Left cardiac atrium (tissue), 4 donors: ENCODE measurements at regions not wholly inside any gene's neighbourhood (a gene's known extent, or its start where the extent isn't known, plus 50 kb on each side); places are given as distances from the start of the nearest gene placed in this dataset.

Source experiments
- ATAC-seq, 2 donors: fragments of 200-7000 bp; cut with Tn5 transposase; one replicate each; pipeline ENCODE4 v1.9.1; 2020; ENCODE audit warnings: mild to moderate bottlenecking in 2 of 2, moderate library complexity in 2 of 2
- DNase-seq: peaks from one replicate; pipeline ENCODE4 v3.0.0-alpha.2; 2020
- intact Hi-C, 2 donors: fragments of 100-400 bp; cut with DNase I; formaldehyde crosslinking; loops; one replicate each; pipeline versions ENCODE4 v1.14.1 to v1.15.1; 2022 to 2023
- donor health status: DM: no; HTN: yes; CAD: no.
- donor health status: DM: no; HTN: yes; CAD: no; lungs with severe emphysema.
- donor health status: DM: yes; HTN: yes; CAD: no.
- donor health status: Dilated cardiomyopathy.

- DNase-seq (no peak), ATAC-seq (no peak)
- intact Hi-C loops: no loop called here
Measured at GRCh38 chr12:60349232-60349978, 753.6 kb downstream of the SLC16A7 start.

- DNase-seq (no peak), ATAC-seq (no peak)
- intact Hi-C loops: no loop called here
Measured at GRCh38 chr12:60387356-60387755, 791.5 kb downstream of the SLC16A7 start.

- intact Hi-C loops: no loop called here
- DNase-seq (no peak), ATAC-seq (no peak)
Measured at GRCh38 chr12:60391051-60391450, 795.2 kb downstream of the SLC16A7 start.

- no peak for ATAC-seq
- intact Hi-C loops: no loop called here
- no peak for DNase-seq
Measured at GRCh38 chr12:60391791-60392190, 796.0 kb downstream of the SLC16A7 start.

GRCh38 chr12:60393093-60393492 lies 797.3 kb downstream of the SLC16A7 start:
- ATAC-seq: no peak
- intact Hi-C loops: no loop called here
- DNase-seq: no peak

GRCh38 chr12:60394665-60395064 lies 798.8 kb downstream of the SLC16A7 start:
- ATAC-seq (no peak), DNase-seq (no peak)
- intact Hi-C loops: no loop called here

GRCh38 chr12:60398547-60398946 lies 802.7 kb downstream of the SLC16A7 start:
- intact Hi-C loops: no loop called here
- no peak for DNase-seq
- no peak for ATAC-seq

GRCh38 chr12:60399064-60399463 lies 803.2 kb downstream of the SLC16A7 start:
- DNase-seq (no peak), ATAC-seq (no peak)
- intact Hi-C loops: no loop called here

GRCh38 chr12:60402996-60403395 lies 807.2 kb downstream of the SLC16A7 start:
- ATAC-seq: no peak
- no peak for DNase-seq
- intact Hi-C loops: no loop called here

GRCh38 chr12:60415351-60415750 lies 819.5 kb downstream of the SLC16A7 start:
- intact Hi-C loops: no loop called here
- ATAC-seq (no peak), DNase-seq (no peak)

GRCh38 chr12:60419986-60420385 lies 824.2 kb downstream of the SLC16A7 start:
- ATAC-seq: no peak
- no peak for DNase-seq
- intact Hi-C loops: no loop called here

- intact Hi-C loops: no loop called here
- ATAC-seq: no peak
- no peak for DNase-seq
Measured at GRCh38 chr12:60421741-60422140, 825.9 kb downstream of the SLC16A7 start.

GRCh38 chr12:60437297-60437696 lies 841.5 kb downstream of the SLC16A7 start:
- no peak for ATAC-seq
- no peak for DNase-seq
- intact Hi-C loops: no loop called here

GRCh38 chr12:60441577-60441976 lies 845.7 kb downstream of the SLC16A7 start:
- DNase-seq: no peak
- no peak for ATAC-seq
- intact Hi-C loops: no loop called here

- intact Hi-C loops: no loop called here
- ATAC-seq: no peak
- DNase-seq: no peak
Measured at GRCh38 chr12:60451457-60451856, 855.6 kb downstream of the SLC16A7 start.

GRCh38 chr12:60465060-60465459 lies 869.2 kb downstream of the SLC16A7 start:
- ATAC-seq (no peak), DNase-seq (no peak)
- intact Hi-C loops: no loop called here

GRCh38 chr12:60468546-60468945 lies 872.7 kb downstream of the SLC16A7 start:
- intact Hi-C loops: no loop called here
- DNase-seq: no peak
- ATAC-seq: no peak

GRCh38 chr12:60475825-60476224 lies 880.0 kb downstream of the SLC16A7 start:
- DNase-seq (no peak), ATAC-seq (no peak)
- intact Hi-C loops: no loop called here

- ATAC-seq (no peak), DNase-seq (no peak)
- intact Hi-C loops: no loop called here
Measured at GRCh38 chr12:60487284-60487683, 891.5 kb downstream of the SLC16A7 start.

- intact Hi-C loops: no loop called here
- no peak for ATAC-seq
- no peak for DNase-seq
Measured at GRCh38 chr12:60489071-60489470, 893.2 kb downstream of the SLC16A7 start.

- intact Hi-C loops: no loop called here
- ATAC-seq (no peak), DNase-seq (no peak)
Measured at GRCh38 chr12:60494244-60494643, 898.4 kb downstream of the SLC16A7 start.

- DNase-seq: no peak
- ATAC-seq: no peak
- intact Hi-C loops: no loop called here
Measured at GRCh38 chr12:60498656-60499055, 902.8 kb downstream of the SLC16A7 start.
